HL-60 (cell line): ENCODE measurements at regions not wholly inside any gene's neighbourhood (a gene's known extent, or its start where the extent isn't known, plus 50 kb on each side); places are given as distances from the start of the nearest gene placed in this dataset.
A peak's percentile ranks its signal among the peaks of the same experiment; 100 is the strongest.
"Not testable (repeated sequence)": the region's sequence is repeated elsewhere in the genome, so short reads cannot be mapped to it uniquely, and the experiment has no call there.

Experiments used
- DNase-seq, 2 experiments: peaks; one replicate each; pipeline ENCODE4 v3.0.0-alpha.2; 2010 to 2020; ENCODE audit warnings: low read depth in 1 of 2, low spot score in 1 of 2
- H3K27ac ChIP-seq: fragments of 250-450 bp; sonication (Bioruptor Pico); replicated peaks from 2 replicates; pipeline ENCODE4 v1.5.1; 2020; ENCODE audit warnings: mild to moderate bottlenecking, moderate library complexity
- H3K27me3 ChIP-seq: fragments of 250-450 bp; sonication (Bioruptor Pico); 2 replicates; pipeline ENCODE4 v1.5.1; 2021; ENCODE audit warnings: mild to moderate bottlenecking, moderate library complexity; ENCODE audit not compliant: insufficient read depth, poor library complexity, severe bottlenecking
- H3K4me3 ChIP-seq: replicated peaks from 2 replicates; pipeline ENCODE4 v1.5.1; 2011; ENCODE audit warnings: mild to moderate bottlenecking, control low read depth, low read length; ENCODE audit not compliant: insufficient read depth
- GABPA ChIP-seq: IDR thresholded peaks from 2 replicates; pipeline ENCODE4 v1.6.1; 2012; ENCODE audit warnings: low read depth
- POLR2AphosphoS5 ChIP-seq: IDR thresholded peaks from 2 replicates; pipeline ENCODE4 v1.6.1; 2012; ENCODE audit warnings: low read depth
- REST ChIP-seq: IDR thresholded peaks from 2 replicates; pipeline ENCODE4 v1.6.1; 2012; ENCODE audit warnings: low read depth; ENCODE audit not compliant: insufficient replicate concordance
- SPI1 ChIP-seq: IDR thresholded peaks from 2 replicates; pipeline ENCODE4 v1.6.1; 2012; ENCODE audit warnings: low read depth, mild to moderate bottlenecking, borderline replicate concordance
- TF ChIP-seq, protein P1 (sequence below): IDR thresholded peaks from one replicate; pipeline ENCODE4 v1.5.1; 2011; ENCODE audit warnings: low read length, control low read depth, inconsistent platforms; ENCODE audit not compliant: insufficient read depth

GRCh38 chr10:23980094-23980493 is 228.8 kb upstream of the KIAA1217 start:
- Histone ChIP-seq H3K27ac (no peak overlapping the region), H3K27me3 (no peaks in the 10 kb centered on the region), H3K4me3 (no peak overlapping the region)
- DNase-seq: no peak
- no peak for TF ChIP-seq POLR2AphosphoS5

GRCh38 chr10:23981520-23982309 is 227.2 kb upstream of the KIAA1217 start:
- TF ChIP-seq GABPA: no peak
- no peak for TF ChIP-seq SPI1
- no peak for TF ChIP-seq REST
- TF ChIP-seq POLR2AphosphoS5: no peak
- TF ChIP-seq, protein P1, sequence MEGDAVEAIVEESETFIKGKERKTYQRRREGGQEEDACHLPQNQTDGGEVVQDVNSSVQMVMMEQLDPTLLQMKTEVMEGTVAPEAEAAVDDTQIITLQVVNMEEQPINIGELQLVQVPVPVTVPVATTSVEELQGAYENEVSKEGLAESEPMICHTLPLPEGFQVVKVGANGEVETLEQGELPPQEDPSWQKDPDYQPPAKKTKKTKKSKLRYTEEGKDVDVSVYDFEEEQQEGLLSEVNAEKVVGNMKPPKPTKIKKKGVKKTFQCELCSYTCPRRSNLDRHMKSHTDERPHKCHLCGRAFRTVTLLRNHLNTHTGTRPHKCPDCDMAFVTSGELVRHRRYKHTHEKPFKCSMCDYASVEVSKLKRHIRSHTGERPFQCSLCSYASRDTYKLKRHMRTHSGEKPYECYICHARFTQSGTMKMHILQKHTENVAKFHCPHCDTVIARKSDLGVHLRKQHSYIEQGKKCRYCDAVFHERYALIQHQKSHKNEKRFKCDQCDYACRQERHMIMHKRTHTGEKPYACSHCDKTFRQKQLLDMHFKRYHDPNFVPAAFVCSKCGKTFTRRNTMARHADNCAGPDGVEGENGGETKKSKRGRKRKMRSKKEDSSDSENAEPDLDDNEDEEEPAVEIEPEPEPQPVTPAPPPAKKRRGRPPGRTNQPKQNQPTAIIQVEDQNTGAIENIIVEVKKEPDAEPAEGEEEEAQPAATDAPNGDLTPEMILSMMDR: no peak
- H3K27me3 ChIP-seq: no peaks in the 10 kb centered on the region
- no peak for DNase-seq
- no peak overlapping the region for H3K27ac ChIP-seq
- H3K4me3 ChIP-seq: no peak overlapping the region

DNA sequence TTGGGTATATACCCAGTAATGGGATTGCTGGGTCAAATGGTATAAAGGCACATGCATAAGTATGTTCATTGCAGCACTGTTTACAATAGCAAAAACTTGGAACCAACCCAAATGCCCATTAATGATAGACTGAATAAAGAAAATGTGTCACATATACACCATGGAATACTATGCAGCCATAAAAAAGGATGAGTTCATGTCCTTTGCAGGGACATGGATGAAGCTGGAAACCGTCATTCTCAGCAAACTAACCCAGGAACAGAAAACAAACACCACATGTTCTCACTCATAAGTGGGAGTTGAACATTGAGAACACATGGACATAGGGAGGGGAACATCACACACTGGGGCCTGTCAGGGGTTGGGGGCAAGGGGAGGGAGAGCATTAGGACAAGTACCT is 224.5 kb upstream of the KIAA1217 start:
- not testable (repeated sequence) for H3K27me3 ChIP-seq, H3K27ac ChIP-seq, H3K4me3 ChIP-seq, DNase-seq

DNA sequence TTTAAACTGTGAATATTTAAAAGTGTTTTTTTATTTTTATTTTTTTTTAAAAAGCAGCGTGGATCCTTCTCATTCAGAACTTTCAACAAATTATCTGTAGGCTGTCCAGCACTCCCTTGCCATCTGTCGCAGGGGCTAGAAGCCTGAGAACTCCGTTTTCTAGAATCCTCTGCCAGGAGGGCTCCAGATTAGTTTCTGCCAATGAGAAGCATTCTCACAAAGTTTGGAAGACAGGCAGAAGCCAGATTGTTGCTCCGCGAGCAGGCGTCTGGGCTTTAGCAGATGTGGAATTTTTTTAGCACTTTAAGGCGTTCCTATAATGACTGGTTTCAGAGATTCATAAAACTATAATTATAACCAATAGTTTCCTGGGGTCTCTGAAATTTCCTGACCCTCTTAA is 220.9 kb upstream of the KIAA1217 start:
- TF ChIP-seq REST (no peak), GABPA (no peak), POLR2AphosphoS5 (no peak), SPI1 (no peak)
- TF ChIP-seq, protein P1: no peak
- no peak for DNase-seq
- H3K27ac ChIP-seq: no peak overlapping the region
- H3K27me3 ChIP-seq: no peaks in the 10 kb centered on the region
- H3K4me3 ChIP-seq: no peak overlapping the region

DNA sequence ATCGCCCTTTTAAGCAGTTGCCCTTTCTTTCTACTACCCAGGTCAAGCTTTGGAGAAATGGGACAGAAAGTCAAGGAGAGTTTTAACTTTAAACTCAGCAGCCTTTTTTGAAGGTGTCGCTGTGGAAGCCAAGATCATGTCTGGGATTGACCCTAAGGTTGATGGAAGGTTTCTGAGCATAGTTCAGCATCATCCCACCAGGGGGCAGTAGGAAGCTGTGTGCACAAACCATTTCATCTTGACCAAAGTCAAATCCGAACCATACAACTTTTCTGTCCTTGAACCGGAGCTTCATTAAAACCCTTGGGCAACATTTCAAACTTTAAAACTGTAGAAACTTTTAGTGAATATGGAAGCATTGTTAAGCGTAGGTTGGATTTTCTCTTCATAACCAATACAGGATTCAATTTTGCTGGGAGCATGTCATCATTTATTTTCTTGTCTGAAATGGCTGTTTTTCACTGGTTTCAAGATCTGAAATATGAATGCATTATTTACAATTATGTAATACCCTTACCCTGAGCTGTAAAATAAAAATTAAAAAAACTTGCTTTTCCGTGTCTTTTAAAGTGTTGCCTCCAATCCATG is 214.4 kb upstream of the KIAA1217 start:
- no peak for TF ChIP-seq REST
- TF ChIP-seq, protein P1: peak; percentile 28
- H3K27me3 ChIP-seq: no peaks in the 10 kb centered on the region
- no peak overlapping the region for H3K4me3 ChIP-seq
- H3K27ac ChIP-seq: no peak overlapping the region
- peak; percentile 2 to 5 for DNase-seq
